HepG2 (cell line): ENCODE measurements at regions not wholly inside any gene's neighbourhood (a gene's known extent, or its start where the extent isn't known, plus 50 kb on each side); places are given as distances from the start of the nearest gene placed in this dataset.

ENCODE experiments used
- ATAC-seq: fragments of 200-7000 bp; cut with Tn5 transposase; 3 replicates; pipeline ENCODE4 v1.9.1; 2020; ENCODE audit warnings: mild to moderate bottlenecking, moderate library complexity
- BruUV-seq: library from RNA; stranded (reverse); fragments of 400-500 nt; replicated peaks from 2 replicates; lab custom pipeline; 2021; lab: Mats Ljungman, UMichigan
- CTCF ChIA-PET: fragments of 300-600 bp; formaldehyde crosslinking; extraction: SDS; loops from one replicate; lab custom pipeline; 2021; ENCODE audit warnings: low total read pairs, inconsistent platforms, low intra/inter-chr PET ratio; lab: Yijun Ruan, JAX
- POLR2A ChIA-PET: fragments of 350-600 bp; sonication (Branson Sonifier 250); formaldehyde crosslinking; loops from one replicate; lab custom pipeline; 2020; ENCODE audit warnings: antibody characterized with exemption, inconsistent platforms; lab: Yijun Ruan, JAX
- DNase-seq: peaks from one replicate; pipeline ENCODE4 v3.0.0-alpha.2; 2015; ENCODE audit warnings: low spot score
- FAIRE-seq: peaks from 3 replicates; lab custom pipeline; 2011; peaks lifted over from hg19 to GRCh38; lab: Jason Lieb, UNC
- H2AFZ ChIP-seq: one replicate; pipeline ENCODE4 v1.6.1; 2011; ENCODE audit warnings: low read length, inconsistent platforms
- H3K27ac ChIP-seq: fragments of 300-600 bp; 3 replicates; pipeline ENCODE4 v1.8.0; 2011; ENCODE audit warnings: mixed run types, mild to moderate bottlenecking, mixed read lengths, low read length, inconsistent platforms; ENCODE audit not compliant: insufficient read depth; ENCODE audit errors: extremely low read length
- H3K27me3 ChIP-seq, 2 experiments: fragments of 200-600 bp in 1 of 2; 2 replicates in 1 of 2; 3 replicates in 1 of 2; pipeline versions ENCODE4 v1.6.0 to v1.8.0; 2011; ENCODE audit warnings: low read length in 2 of 2, mild to moderate bottlenecking in 2 of 2, moderate library complexity in 2 of 2, inconsistent platforms in 1 of 2; ENCODE audit not compliant: insufficient read depth in 2 of 2, control insufficient read depth in 1 of 2
- H3K36me3 ChIP-seq, 2 experiments: fragments of 200-600 bp in 1 of 2; replicated peaks in 1 of 2; 2 replicates in 1 of 2; 3 replicates in 1 of 2; pipeline versions ENCODE4 v1.5.1 to v1.8.0; 2011; ENCODE audit warnings: low read length in 2 of 2, inconsistent platforms in 1 of 2; ENCODE audit not compliant: insufficient read depth in 2 of 2, control insufficient read depth in 1 of 2
- H3K4me1 ChIP-seq: 2 replicates; pipeline ENCODE4 v1.5.1; 2012; ENCODE audit warnings: low read length, inconsistent platforms; ENCODE audit not compliant: insufficient read depth
- H3K4me2 ChIP-seq: 2 replicates; pipeline ENCODE4 v1.6.0; 2011; ENCODE audit warnings: low read depth, low read length, inconsistent platforms
- H3K4me3 ChIP-seq, 3 experiments: fragments of 200-600 bp in 1 of 3; sonication (generic), shearing (Covaris generic) in 1 of 3; replicated peaks in 1 of 3; 2 replicates each; pipeline ENCODE4 v1.5.1; 2011 to 2016; ENCODE audit warnings: low read length in 3 of 3, inconsistent platforms in 2 of 3, low read depth in 2 of 3, mild to moderate bottlenecking in 2 of 3, control low read depth in 1 of 3, mixed read lengths in 1 of 3; ENCODE audit not compliant: insufficient read depth in 1 of 3
- H3K79me2 ChIP-seq: one replicate; pipeline ENCODE4 v1.6.1; 2011; ENCODE audit warnings: low read length, inconsistent platforms; ENCODE audit not compliant: insufficient read depth
- H3K9ac ChIP-seq: 2 replicates; pipeline ENCODE4 v1.6.0; 2011; ENCODE audit warnings: mild to moderate bottlenecking, low read depth, low read length, inconsistent platforms; ENCODE audit not compliant: insufficient read depth
- H3K9me3 ChIP-seq: 2 replicates; pipeline ENCODE4 v1.5.1; 2012; ENCODE audit warnings: mild to moderate bottlenecking, low read length
- H4K20me1 ChIP-seq: 2 replicates; pipeline ENCODE4 v1.6.0; 2011; ENCODE audit warnings: inconsistent platforms, mild to moderate bottlenecking, low read length, moderate library complexity; ENCODE audit not compliant: insufficient read depth
- CAMTA2 ChIP-seq: sonication (generic); formaldehyde crosslinking; IDR thresholded peaks from 2 replicates; pipeline ENCODE4 v1.4.0; 2020; ENCODE audit warnings: mild to moderate bottlenecking, missing genetic modification reagents, borderline replicate concordance
- ELF4 ChIP-seq: sonication (generic); formaldehyde crosslinking; IDR thresholded peaks from 2 replicates; pipeline ENCODE4 v1.5.0; 2020; ENCODE audit warnings: missing genetic modification reagents, mild to moderate bottlenecking, moderate library complexity, borderline replicate concordance
- HHEX ChIP-seq: IDR thresholded peaks from 2 replicates; pipeline ENCODE4 v1.6.1; 2016; ENCODE audit warnings: control low read depth
- IRF1 ChIP-seq: sonication (generic); formaldehyde crosslinking; IDR thresholded peaks from 2 replicates; pipeline ENCODE4 v1.4.0; 2020; ENCODE audit warnings: low read depth, mild to moderate bottlenecking, missing genetic modification reagents
- KDM1A ChIP-seq: IDR thresholded peaks from 2 replicates; pipeline ENCODE4 v1.6.1; 2016; ENCODE audit warnings: missing compliant biosample characterization
- KLF15 ChIP-seq: sonication (generic); formaldehyde crosslinking; IDR thresholded peaks from 2 replicates; pipeline ENCODE4 v1.8.1; 2023; ENCODE audit warnings: borderline replicate concordance, mild to moderate bottlenecking, inconsistent platforms, missing genetic modification reagents, mixed read lengths
- NCOR1 ChIP-seq: fragments of 200-600 bp; sonication (generic); IDR thresholded peaks from 2 replicates; pipeline ENCODE4 v1.7.0; 2017; ENCODE audit warnings: antibody characterized with exemption, low read length, borderline replicate concordance
- RFXAP ChIP-seq: sonication (generic); formaldehyde crosslinking; IDR thresholded peaks from 2 replicates; pipeline ENCODE4 v1.4.0; 2020; ENCODE audit warnings: missing genetic modification reagents, borderline replicate concordance
- RNF219 ChIP-seq: sonication (generic); formaldehyde crosslinking; IDR thresholded peaks from 2 replicates; pipeline ENCODE4 v1.5.0; 2020; ENCODE audit warnings: mild to moderate bottlenecking, missing genetic modification reagents
- SIN3B ChIP-seq: fragments of 150-350 bp; IDR thresholded peaks from 2 replicates; pipeline ENCODE4 v1.6.1; 2014; ENCODE audit warnings: low read length
- SP1 ChIP-seq, 2 experiments: fragments of 450-650 bp in 1 of 2; sonication (generic) in 1 of 2; formaldehyde crosslinking in 1 of 2; IDR thresholded peaks; 2 replicates each; pipeline versions ENCODE4 v1.4.0 to v1.6.1; 2016 to 2020; ENCODE audit warnings: missing genetic modification reagents in 1 of 2
- TFDP1 ChIP-seq: IDR thresholded peaks from 2 replicates; pipeline ENCODE4 v1.6.1; 2016; ENCODE audit warnings: missing compliant biosample characterization, missing genetic modification reagents, borderline replicate concordance
- ZNF335 ChIP-seq: sonication (generic); formaldehyde crosslinking; IDR thresholded peaks from 2 replicates; pipeline ENCODE4 v1.4.0; 2020; ENCODE audit warnings: missing genetic modification reagents
- ZNF530 ChIP-seq: sonication (generic); formaldehyde crosslinking; IDR thresholded peaks from 2 replicates; pipeline ENCODE4 v1.5.0; 2020; ENCODE audit warnings: low read depth, mild to moderate bottlenecking, missing genetic modification reagents
- ZNF614 ChIP-seq: IDR thresholded peaks from 2 replicates; pipeline ENCODE4 v1.6.1; 2018; ENCODE audit warnings: missing biosample characterization, missing genetic modification reagents, inconsistent platforms, borderline replicate concordance
- ZNF788 ChIP-seq: sonication (generic); formaldehyde crosslinking; IDR thresholded peaks from 2 replicates; pipeline ENCODE4 v1.5.0; 2020; ENCODE audit warnings: mild to moderate bottlenecking, missing genetic modification reagents, borderline replicate concordance
- ZNF850 ChIP-seq: sonication (generic); formaldehyde crosslinking; conservative IDR thresholded peaks from 2 replicates; pipeline ENCODE4 v1.9.0; 2021; ENCODE audit warnings: mild to moderate bottlenecking, missing genetic modification reagents
- WGBS: methylation state at CpG from one replicate; pipeline ENCODE4 v1.1.6; 2017; ENCODE audit warnings: low lambda C conversion rate; 5-methylcytosine and 5-hydroxymethylcytosine counted together
- in situ Hi-C: cut with HindIII; loops from 2 replicates; pipeline ENCODE4 v1.10.0; 2017; ENCODE audit warnings: low pct_unique_long_range_greater_than_20kb; ENCODE audit not compliant: extremely low pct_ligation_motif_present
- intact Hi-C: fragments of 100-400 bp; cut with micrococcal nuclease; formaldehyde crosslinking; loops from one replicate; pipeline ENCODE4 v1.10.0; 2022; ENCODE audit not compliant: unreplicated experiment
- TF ChIP-seq, protein P1 (sequence below): sonication (generic); formaldehyde crosslinking; IDR thresholded peaks from 2 replicates; pipeline ENCODE4 v1.8.1; 2023; ENCODE audit warnings: mild to moderate bottlenecking, missing genetic modification reagents

GRCh38 chr10:120989279-120989678 lies 138.1 kb downstream of the WDR11 start:
- intact Hi-C loops, result no loop called here
- Histone ChIP-seq H3K4me1 (no peaks in the 10 kb centered on the region), H3K79me2 (no peaks in the 10 kb centered on the region), H2AFZ (no peak overlapping the region), H3K9ac (no peak overlapping the region), H4K20me1 (no peaks in the 10 kb centered on the region), H3K9me3 (peaks cover 10% of the 10 kb centered on the region; the same call in 1 of the 2 replicates), H3K27me3 (peaks cover 0 to 1% of the 10 kb centered on the region in 2 experiments; a peak in 1 of 5 replicates), H3K4me3 (no peak overlapping the region), H3K27ac (no peak overlapping the region), H3K36me3 (no peaks in the 10 kb centered on the region), H3K4me2 (no peak overlapping the region)
- CTCF ChIA-PET, result no interaction called here
- BruUV-seq, result no TSS peak
- ATAC-seq (no peak), FAIRE-seq (no peak), DNase-seq (no peak)
- WGBS, result 33% methylated on average over 2 of the region's 2 CpGs
- in situ Hi-C loops, result no loop called here
- TF ChIP-seq NCOR1, result no peak
- TF ChIP-seq CAMTA2, result no peak
- no peak for TF ChIP-seq TFDP1
- no peak for TF ChIP-seq ELF4 (CRISPR knock-in tag)
- TF ChIP-seq KDM1A, result no peak
- no peak for TF ChIP-seq ZNF850 (CRISPR knock-in tag)
- no peak for TF ChIP-seq ZNF788 (CRISPR knock-in tag)
- TF ChIP-seq ZNF530 (CRISPR knock-in tag), result no peak
- no peak for TF ChIP-seq HHEX (CRISPR knock-in tag)
- no peak for TF ChIP-seq SP1 (IDR thresholded peaks at IDR 0.05)
- TF ChIP-seq SP1 (CRISPR knock-in tag; IDR thresholded peaks at IDR 0.05), result no peak
- TF ChIP-seq, protein P1, sequence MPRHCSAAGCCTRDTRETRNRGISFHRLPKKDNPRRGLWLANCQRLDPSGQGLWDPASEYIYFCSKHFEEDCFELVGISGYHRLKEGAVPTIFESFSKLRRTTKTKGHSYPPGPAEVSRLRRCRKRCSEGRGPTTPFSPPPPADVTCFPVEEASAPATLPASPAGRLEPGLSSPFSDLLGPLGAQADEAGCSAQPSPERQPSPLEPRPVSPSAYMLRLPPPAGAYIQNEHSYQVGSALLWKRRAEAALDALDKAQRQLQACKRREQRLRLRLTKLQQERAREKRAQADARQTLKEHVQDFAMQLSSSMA (CRISPR knock-in tag), result no peak
- no peak for TF ChIP-seq ZNF614 (CRISPR knock-in tag)
- TF ChIP-seq KLF15 (CRISPR knock-in tag), result no peak
- TF ChIP-seq ZNF335 (CRISPR knock-in tag), result no peak
- no peak for TF ChIP-seq IRF1 (CRISPR knock-in tag)
- TF ChIP-seq RNF219 (CRISPR knock-in tag), result no peak
- TF ChIP-seq RFXAP (CRISPR knock-in tag), result no peak
- no peak for TF ChIP-seq SIN3B
- POLR2A ChIA-PET, result no interaction called here
